ENCODE measurements at regions not wholly inside any gene's neighbourhood (a gene's known extent, or its start where the extent isn't known, plus 50 kb on each side); places are given as distances from the start of the nearest gene placed in this dataset.

GRCh38 chr4:107562316-107562715, 157.7 kb downstream of the PAPSS1 start:
- Mint-ChIP-seq H3K27ac (no peak overlapping the region), H3K27me3 (peaks cover 3 to 62% (median 27%) of the 10 kb centered on the region in 5 donors), H3K4me3 (no peak overlapping the region), H3K4me1 (no peaks in the 10 kb centered on the region), H3K9me3 (peaks cover 2 to 29% (median 17%) of the 10 kb centered on the region in 9 donors), H3K36me3 (peaks cover 0 to 7% (median 2%) of the 10 kb centered on the region in 3 donors)
- no peak for DNase-seq
- POLR2A ChIA-PET = no interaction called here
- no peak for ATAC-seq

GRCh38 chr4:107561481-107561880, 158.6 kb downstream of the PAPSS1 start:
- DNase-seq (no peak), ATAC-seq (no peak)
- H3K36me3 Mint-ChIP-seq = peaks cover 0 to 7% (median 0%) of the 10 kb centered on the region in 3 donors
- no peaks in the 10 kb centered on the region for H3K4me1 Mint-ChIP-seq
- H3K27me3 Mint-ChIP-seq = peaks cover 3 to 62% (median 26%) of the 10 kb centered on the region in 5 donors
- H3K27ac Mint-ChIP-seq = no peak overlapping the region
- POLR2A ChIA-PET = no interaction called here
- H3K9me3 Mint-ChIP-seq = peaks cover 2 to 20% (median 15%) of the 10 kb centered on the region in 9 donors
- no peak overlapping the region for H3K4me3 Mint-ChIP-seq

- H3K36me3 Mint-ChIP-seq = peaks cover 0 to 4% (median 0%) of the 10 kb centered on the region in 3 donors
- peaks cover 2 to 20% (median 17%) of the 10 kb centered on the region in 9 donors for H3K9me3 Mint-ChIP-seq
- no peak overlapping the region for H3K4me3 Mint-ChIP-seq
- no peak for DNase-seq
- peaks cover 3 to 62% (median 24%) of the 10 kb centered on the region in 5 donors for H3K27me3 Mint-ChIP-seq
- H3K27ac Mint-ChIP-seq = no peak overlapping the region
- POLR2A ChIA-PET = no interaction called here
- H3K4me1 Mint-ChIP-seq = no peaks in the 10 kb centered on the region
- ATAC-seq = no peak
These were observed 160.4 kb downstream of the PAPSS1 start for GRCh38 chr4:107559653-107560052.

- DNase-seq (no peak), ATAC-seq (no peak)
- Mint-ChIP-seq H3K36me3 (no peaks in the 10 kb centered on the region), H3K27ac (peak overlapping the region in 1 of 10 donors; percentile 31), H3K9me3 (peaks cover 0 to 5% (median 0%) of the 10 kb centered on the region in 9 donors), H3K4me3 (no peak overlapping the region), H3K27me3 (peaks cover 0 to 3% (median under 1%) of the 10 kb centered on the region in 5 donors), H3K4me1 (no peaks in the 10 kb centered on the region)
- POLR2A ChIA-PET = no interaction called here
These were observed 167.7 kb downstream of the PAPSS1 start for GRCh38 chr4:107552306-107552705.

- DNase-seq = no peak
- H3K4me1 Mint-ChIP-seq = no peaks in the 10 kb centered on the region
- no peak overlapping the region for H3K4me3 Mint-ChIP-seq
- POLR2A ChIA-PET = no interaction called here
- no peak overlapping the region for H3K27ac Mint-ChIP-seq
- H3K9me3 Mint-ChIP-seq = peaks cover 0 to 2% (median 0%) of the 10 kb centered on the region in 9 donors
- peaks cover 0 to 8% (median 2%) of the 10 kb centered on the region in 5 donors for H3K27me3 Mint-ChIP-seq
- H3K36me3 Mint-ChIP-seq = no peaks in the 10 kb centered on the region
- no peak for ATAC-seq
These were observed 171.7 kb downstream of the PAPSS1 start for GRCh38 chr4:107548211-107548905.

- Mint-ChIP-seq H3K4me1 (no peaks in the 10 kb centered on the region), H3K27ac (no peak overlapping the region), H3K9me3 (peaks cover 0 to 2% (median 0%) of the 10 kb centered on the region in 9 donors), H3K4me3 (no peak overlapping the region), H3K36me3 (no peaks in the 10 kb centered on the region), H3K27me3 (peaks cover 0 to 11% (median 3%) of the 10 kb centered on the region in 5 donors)
- POLR2A ChIA-PET = no interaction called here
- no peak for ATAC-seq
- DNase-seq = no peak
These were observed 173.4 kb downstream of the PAPSS1 start for GRCh38 chr4:107546638-107547037.

GRCh38 chr4:107541511-107541910, 178.5 kb downstream of the PAPSS1 start:
- POLR2A ChIA-PET = no interaction called here
- H3K27ac Mint-ChIP-seq = no peak overlapping the region
- H3K27me3 Mint-ChIP-seq = peaks cover 0 to 15% (median 1%) of the 10 kb centered on the region in 5 donors
- ATAC-seq (no peak), DNase-seq (no peak)
- H3K4me1 Mint-ChIP-seq = no peaks in the 10 kb centered on the region
- H3K9me3 Mint-ChIP-seq = no peaks in the 10 kb centered on the region
- H3K4me3 Mint-ChIP-seq = no peak overlapping the region
- no peaks in the 10 kb centered on the region for H3K36me3 Mint-ChIP-seq

GRCh38 chr4:107531927-107532326, 188.1 kb downstream of the PAPSS1 start:
- DNase-seq (no peak), ATAC-seq (no peak)
- Mint-ChIP-seq H3K27me3 (peaks cover 0 to 11% (median 0%) of the 10 kb centered on the region in 5 donors), H3K36me3 (no peaks in the 10 kb centered on the region), H3K4me1 (no peaks in the 10 kb centered on the region), H3K27ac (no peak overlapping the region), H3K9me3 (peaks cover 0 to 5% (median 0%) of the 10 kb centered on the region in 9 donors), H3K4me3 (no peak overlapping the region)
- POLR2A ChIA-PET = no interaction called here

- Mint-ChIP-seq H3K36me3 (no peaks in the 10 kb centered on the region), H3K4me1 (no peaks in the 10 kb centered on the region), H3K27ac (no peak overlapping the region), H3K4me3 (no peak overlapping the region), H3K27me3 (peaks cover 4 to 26% (median 10%) of the 10 kb centered on the region in 5 donors), H3K9me3 (peaks cover 0 to 5% (median 0%) of the 10 kb centered on the region in 9 donors)
- DNase-seq = no peak
- POLR2A ChIA-PET = no interaction called here
- no peak for ATAC-seq
These were observed 199.7 kb downstream of the PAPSS1 start for GRCh38 chr4:107520368-107520767.

GRCh38 chr4:107519053-107519452, 201.0 kb downstream of the PAPSS1 start:
- POLR2A ChIA-PET = no interaction called here
- Mint-ChIP-seq H3K27ac (no peak overlapping the region), H3K27me3 (peaks cover 4 to 26% (median 8%) of the 10 kb centered on the region in 5 donors), H3K4me1 (no peaks in the 10 kb centered on the region), H3K4me3 (no peak overlapping the region), H3K9me3 (peaks cover 0 to 5% (median 0%) of the 10 kb centered on the region in 9 donors), H3K36me3 (no peaks in the 10 kb centered on the region)
- no peak for DNase-seq
- no peak for ATAC-seq

- DNase-seq (no peak), ATAC-seq (no peak)
- POLR2A ChIA-PET = no interaction called here
- no peak overlapping the region for H3K27ac Mint-ChIP-seq
- no peaks in the 10 kb centered on the region for H3K4me1 Mint-ChIP-seq
- H3K27me3 Mint-ChIP-seq = peaks cover 4 to 26% (median 7%) of the 10 kb centered on the region in 5 donors
- no peaks in the 10 kb centered on the region for H3K36me3 Mint-ChIP-seq
- H3K9me3 Mint-ChIP-seq = peaks cover 0 to 5% (median 0%) of the 10 kb centered on the region in 9 donors
- no peak overlapping the region for H3K4me3 Mint-ChIP-seq
These were observed 202.0 kb downstream of the PAPSS1 start for GRCh38 chr4:107518076-107518475.

GRCh38 chr4:107512549-107512948, 207.5 kb downstream of the PAPSS1 start:
- H3K27ac Mint-ChIP-seq = no peak overlapping the region
- ATAC-seq (no peak), DNase-seq (no peak)
- H3K36me3 Mint-ChIP-seq = no peaks in the 10 kb centered on the region
- no peaks in the 10 kb centered on the region for H3K4me1 Mint-ChIP-seq
- H3K27me3 Mint-ChIP-seq = peaks cover 0 to 4% (median 2%) of the 10 kb centered on the region in 5 donors
- peaks cover 0 to 2% (median 0%) of the 10 kb centered on the region in 9 donors for H3K9me3 Mint-ChIP-seq
- no peak overlapping the region for H3K4me3 Mint-ChIP-seq
- POLR2A ChIA-PET = no interaction called here

- no peak overlapping the region for H3K4me3 Mint-ChIP-seq
- peaks cover 0 to 1% (median 0%) of the 10 kb centered on the region in 3 donors for H3K36me3 Mint-ChIP-seq
- no peak for ATAC-seq
- peaks cover 0 to 5% (median 2%) of the 10 kb centered on the region in 9 donors for H3K9me3 Mint-ChIP-seq
- H3K27me3 Mint-ChIP-seq = peaks cover 0 to 10% (median 4%) of the 10 kb centered on the region in 5 donors
- no peaks in the 10 kb centered on the region for H3K4me1 Mint-ChIP-seq
- no peak for DNase-seq
- no peak overlapping the region for H3K27ac Mint-ChIP-seq
- POLR2A ChIA-PET = no interaction called here
These were observed 210.4 kb downstream of the PAPSS1 start for GRCh38 chr4:107509615-107510014.

- Mint-ChIP-seq H3K27me3 (peaks cover 3 to 12% (median 7%) of the 10 kb centered on the region in 5 donors), H3K4me3 (no peak overlapping the region), H3K4me1 (no peaks in the 10 kb centered on the region), H3K9me3 (peaks cover 0 to 21% (median 9%) of the 10 kb centered on the region in 9 donors), H3K27ac (peak overlapping the region in 1 of 10 donors; percentile 25), H3K36me3 (peaks cover 0 to 9% (median 0%) of the 10 kb centered on the region in 3 donors)
- ATAC-seq = no peak
- DNase-seq = no peak
- POLR2A ChIA-PET = no interaction called here
These were observed 219.5 kb downstream of the PAPSS1 start for GRCh38 chr4:107500551-107500950.
